ENCODE measurements at regions not wholly inside any gene's neighbourhood (a gene's known extent, or its start where the extent isn't known, plus 50 kb on each side); places are given as distances from the start of the nearest gene placed in this dataset.

GRCh38 chr4:108346818-108347210 lies 178.1 kb upstream of the LEF1 start:
- peak; percentile 34 for DNase-seq (ENCODE audit: low read depth)
- no peaks in the 10 kb centered on the region for H3K36me3 ChIP-seq (ENCODE audit: control insufficient read depth, insufficient read depth, low read length)
- H3K27me3 ChIP-seq (ENCODE audit: control insufficient read depth, insufficient read depth, low read length), result peaks cover 2% of the 10 kb centered on the region
- H3K4me3 ChIP-seq (ENCODE audit: low read depth, low read length), result no peak overlapping the region
- TF ChIP-seq, protein P1, sequence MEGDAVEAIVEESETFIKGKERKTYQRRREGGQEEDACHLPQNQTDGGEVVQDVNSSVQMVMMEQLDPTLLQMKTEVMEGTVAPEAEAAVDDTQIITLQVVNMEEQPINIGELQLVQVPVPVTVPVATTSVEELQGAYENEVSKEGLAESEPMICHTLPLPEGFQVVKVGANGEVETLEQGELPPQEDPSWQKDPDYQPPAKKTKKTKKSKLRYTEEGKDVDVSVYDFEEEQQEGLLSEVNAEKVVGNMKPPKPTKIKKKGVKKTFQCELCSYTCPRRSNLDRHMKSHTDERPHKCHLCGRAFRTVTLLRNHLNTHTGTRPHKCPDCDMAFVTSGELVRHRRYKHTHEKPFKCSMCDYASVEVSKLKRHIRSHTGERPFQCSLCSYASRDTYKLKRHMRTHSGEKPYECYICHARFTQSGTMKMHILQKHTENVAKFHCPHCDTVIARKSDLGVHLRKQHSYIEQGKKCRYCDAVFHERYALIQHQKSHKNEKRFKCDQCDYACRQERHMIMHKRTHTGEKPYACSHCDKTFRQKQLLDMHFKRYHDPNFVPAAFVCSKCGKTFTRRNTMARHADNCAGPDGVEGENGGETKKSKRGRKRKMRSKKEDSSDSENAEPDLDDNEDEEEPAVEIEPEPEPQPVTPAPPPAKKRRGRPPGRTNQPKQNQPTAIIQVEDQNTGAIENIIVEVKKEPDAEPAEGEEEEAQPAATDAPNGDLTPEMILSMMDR (IDR thresholded peaks at IDR 0.05; ENCODE audit: insufficient read depth, low read length, severe bottlenecking), result no peak
- FAIRE-seq, result no peak

DNA sequence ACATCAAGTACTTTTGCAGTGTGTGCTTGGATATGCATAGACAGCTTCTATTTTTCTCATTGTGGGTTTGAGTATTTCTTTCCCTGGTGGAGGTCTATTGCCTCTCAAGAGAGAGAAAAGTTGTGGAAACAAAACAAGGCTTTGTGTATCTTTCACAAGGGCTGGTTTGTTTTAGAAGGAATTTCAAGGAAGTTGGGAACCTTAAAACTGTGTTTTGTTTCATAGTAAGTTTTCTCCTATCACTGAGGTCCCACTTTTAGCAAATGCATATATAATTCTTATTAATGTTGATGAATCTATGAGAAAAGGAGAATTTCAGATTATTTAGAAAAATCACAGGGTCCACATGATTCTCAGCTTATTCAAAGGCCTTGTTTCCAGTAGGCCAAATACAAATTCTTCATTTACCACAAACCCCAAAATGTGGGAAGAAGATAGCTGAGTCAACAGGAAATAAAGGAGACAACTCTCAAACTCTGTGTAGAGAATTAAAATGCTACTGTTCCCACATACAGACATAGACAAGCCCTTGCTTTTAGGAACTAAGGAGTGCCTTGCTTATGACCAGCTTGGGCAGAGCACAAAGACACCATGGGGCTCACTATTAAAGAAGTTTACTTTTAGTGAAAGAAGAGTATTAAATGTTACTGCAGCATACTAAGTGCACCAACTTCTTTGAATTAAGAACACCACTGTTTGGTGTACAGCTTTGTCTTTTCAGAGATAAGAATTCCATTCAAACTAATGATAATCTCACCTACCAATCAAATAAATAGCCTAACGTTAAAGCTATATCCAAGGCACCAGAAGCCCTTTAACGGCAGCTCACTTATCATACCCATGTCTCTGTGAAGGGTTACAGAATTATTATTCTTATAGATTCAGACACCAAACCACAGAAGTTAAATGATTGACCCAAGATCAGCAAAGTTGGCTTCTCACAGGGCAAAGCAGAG lies 177.4 kb upstream of the LEF1 start:
- Histone ChIP-seq H3K27me3 (ENCODE audit: control insufficient read depth, insufficient read depth, low read length) (no peaks in the 10 kb centered on the region), H3K36me3 (ENCODE audit: control insufficient read depth, insufficient read depth, low read length) (no peaks in the 10 kb centered on the region), H3K4me3 (ENCODE audit: low read depth, low read length) (no peak overlapping the region)
- no peak for FAIRE-seq
- TF ChIP-seq, protein P1 (IDR thresholded peaks at IDR 0.05; ENCODE audit: insufficient read depth, low read length, severe bottlenecking), result no peak
- DNase-seq (ENCODE audit: low read depth), result peak; percentile 39

DNA sequence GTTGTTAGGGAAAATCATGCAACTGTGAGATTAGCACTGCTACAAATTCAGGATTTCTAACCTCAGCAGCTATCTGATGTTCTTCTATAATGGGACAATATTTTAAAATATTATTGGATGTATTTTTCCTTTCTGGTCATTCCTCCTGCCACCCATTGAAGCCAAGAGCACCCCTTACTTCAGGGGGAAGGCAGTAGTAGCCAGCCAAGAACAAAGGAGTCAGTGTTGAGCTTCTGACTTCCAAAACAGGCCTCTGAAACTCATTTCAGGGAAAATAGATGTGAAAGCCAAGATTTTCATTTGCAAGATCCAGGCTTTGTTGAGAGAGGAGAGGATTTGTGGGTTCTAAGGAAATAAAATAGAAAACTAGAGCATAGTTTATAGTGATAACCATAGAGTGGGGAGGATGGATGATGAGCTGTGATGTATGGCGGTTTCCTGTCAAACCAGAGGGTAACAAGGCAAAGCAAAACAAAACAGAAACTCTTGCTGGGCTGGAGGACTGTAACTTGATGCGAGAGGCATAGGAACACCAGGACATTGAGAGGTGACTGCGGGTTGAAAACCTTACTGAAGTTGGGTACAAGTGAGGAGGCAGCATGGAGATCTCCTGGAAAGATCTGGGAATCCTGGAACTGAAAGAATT lies 173.7 kb upstream of the LEF1 start:
- no peaks in the 10 kb centered on the region for H3K27me3 ChIP-seq (ENCODE audit: control insufficient read depth, insufficient read depth, low read length)
- no peak overlapping the region for H3K4me3 ChIP-seq (ENCODE audit: low read depth, low read length)
- FAIRE-seq (no peak), DNase-seq (ENCODE audit: low read depth) (no peak)
- TF ChIP-seq, protein P1 (IDR thresholded peaks at IDR 0.05; ENCODE audit: insufficient read depth, low read length, severe bottlenecking), result no peak
- H3K36me3 ChIP-seq (ENCODE audit: control insufficient read depth, insufficient read depth, low read length), result no peaks in the 10 kb centered on the region

- Histone ChIP-seq H3K27me3 (ENCODE audit: control insufficient read depth, insufficient read depth, low read length) (no peaks in the 10 kb centered on the region), H3K4me3 (ENCODE audit: low read depth, low read length) (no peak overlapping the region), H3K36me3 (ENCODE audit: control insufficient read depth, insufficient read depth, low read length) (no peaks in the 10 kb centered on the region)
- FAIRE-seq (no peak), DNase-seq (ENCODE audit: low read depth) (no peak)
- TF ChIP-seq, protein P1 (IDR thresholded peaks at IDR 0.05; ENCODE audit: insufficient read depth, low read length, severe bottlenecking), result no peak
Measured at GRCh38 chr4:108337923-108338322, 169.2 kb upstream of the LEF1 start.

DNA sequence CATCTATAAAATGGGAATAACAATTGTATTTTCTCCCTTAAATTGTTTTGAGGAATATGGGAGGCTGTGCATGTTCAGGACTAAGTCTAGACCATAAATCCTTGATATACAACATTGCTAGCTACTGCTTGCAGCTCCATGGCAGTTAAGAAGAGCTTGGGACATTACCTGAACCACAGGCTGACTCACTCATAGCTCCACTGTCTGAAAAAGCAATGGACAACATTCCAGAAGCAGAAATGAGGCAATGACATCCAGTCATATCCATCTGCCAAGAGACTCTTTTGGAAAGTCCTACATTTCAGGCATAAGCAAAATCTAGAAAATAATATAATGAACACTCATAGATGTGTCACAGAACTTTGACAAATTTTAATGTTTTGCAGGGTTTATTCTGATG lies 167.3 kb upstream of the LEF1 start:
- DNase-seq (ENCODE audit: low read depth) (peak; percentile 74), FAIRE-seq (no peak)
- no peaks in the 10 kb centered on the region for H3K36me3 ChIP-seq (ENCODE audit: control insufficient read depth, insufficient read depth, low read length)
- TF ChIP-seq, protein P1 (IDR thresholded peaks at IDR 0.05; ENCODE audit: insufficient read depth, low read length, severe bottlenecking), result no peak
- H3K4me3 ChIP-seq (ENCODE audit: low read depth, low read length), result no peak overlapping the region
- no peaks in the 10 kb centered on the region for H3K27me3 ChIP-seq (ENCODE audit: control insufficient read depth, insufficient read depth, low read length)
